ENCODE measurements at regions not wholly inside any gene's neighbourhood (a gene's known extent, or its start where the extent isn't known, plus 50 kb on each side); places are given as distances from the start of the nearest gene placed in this dataset.

- no peak overlapping the region for H3K4me3 ChIP-seq (replicated peaks; ENCODE audit: low read depth, low read length)
- no peak for TF ChIP-seq CTCF (IDR thresholded peaks at IDR 0.05; ENCODE audit: low read depth, low read length, missing control alignments)
- DNase-seq (ENCODE audit: extremely low read depth, low read depth), result no peak
These were observed 383.9 kb upstream of the TMCO5A start for GRCh38 chr15:37550360-37551024.

GRCh38 chr15:37572401-37572800, 362.0 kb upstream of the TMCO5A start:
- TF ChIP-seq CTCF (IDR thresholded peaks at IDR 0.05; ENCODE audit: low read depth, low read length, missing control alignments), result no peak
- DNase-seq (ENCODE audit: extremely low read depth, low read depth), result no peak
- no peak overlapping the region for H3K4me3 ChIP-seq (replicated peaks; ENCODE audit: low read depth, low read length)

- TF ChIP-seq CTCF (IDR thresholded peaks at IDR 0.05; ENCODE audit: low read depth, low read length, missing control alignments), result no peak
- DNase-seq (ENCODE audit: extremely low read depth, low read depth), result no peak
- no peak overlapping the region for H3K4me3 ChIP-seq (replicated peaks; ENCODE audit: low read depth, low read length)
These were observed 359.5 kb upstream of the TMCO5A start for GRCh38 chr15:37574985-37575384.

- DNase-seq (ENCODE audit: extremely low read depth, low read depth), result no peak
- H3K4me3 ChIP-seq (replicated peaks; ENCODE audit: low read depth, low read length), result no peak overlapping the region
- TF ChIP-seq CTCF (IDR thresholded peaks at IDR 0.05; ENCODE audit: low read depth, low read length, missing control alignments), result no peak
These were observed 357.5 kb upstream of the TMCO5A start for GRCh38 chr15:37576952-37577351.

GRCh38 chr15:37581866-37582532, 352.4 kb upstream of the TMCO5A start:
- no peak for TF ChIP-seq CTCF (IDR thresholded peaks at IDR 0.05; ENCODE audit: low read depth, low read length, missing control alignments)
- no peak for DNase-seq (ENCODE audit: extremely low read depth, low read depth)
- no peak overlapping the region for H3K4me3 ChIP-seq (replicated peaks; ENCODE audit: low read depth, low read length)

GRCh38 chr15:37582852-37583251, 351.6 kb upstream of the TMCO5A start:
- no peak overlapping the region for H3K4me3 ChIP-seq (replicated peaks; ENCODE audit: low read depth, low read length)
- no peak for DNase-seq (ENCODE audit: extremely low read depth, low read depth)
- no peak for TF ChIP-seq CTCF (IDR thresholded peaks at IDR 0.05; ENCODE audit: low read depth, low read length, missing control alignments)
